ENCODE measurements at regions not wholly inside any gene's neighbourhood (a gene's known extent, or its start where the extent isn't known, plus 50 kb on each side); places are given as distances from the start of the nearest gene placed in this dataset.
"Not testable (repeated sequence)": the region's sequence is repeated elsewhere in the genome, so short reads cannot be mapped to it uniquely, and the experiment has no call there.

DNA sequence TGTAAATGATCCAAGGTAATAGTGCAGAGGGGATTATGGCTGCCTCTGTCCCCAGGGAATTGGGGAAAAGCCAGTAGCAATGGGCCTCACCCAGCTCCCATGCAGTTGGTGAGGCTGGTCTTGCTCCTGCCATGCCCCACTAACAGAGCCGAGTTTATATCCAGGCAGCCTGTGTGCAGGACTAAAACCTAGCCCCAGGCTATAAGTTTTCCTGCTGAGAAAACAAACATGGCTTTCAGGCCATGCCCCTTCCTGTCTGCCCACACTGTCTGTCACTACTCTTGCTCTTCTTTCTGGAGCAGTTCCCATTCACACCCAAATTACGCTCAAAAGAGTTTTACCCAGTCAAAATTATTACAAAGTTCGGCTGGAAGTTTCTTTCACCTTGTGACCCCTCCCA, 73.5 kb upstream of the SPATA16 start:
- no peak for DNase-seq

DNA sequence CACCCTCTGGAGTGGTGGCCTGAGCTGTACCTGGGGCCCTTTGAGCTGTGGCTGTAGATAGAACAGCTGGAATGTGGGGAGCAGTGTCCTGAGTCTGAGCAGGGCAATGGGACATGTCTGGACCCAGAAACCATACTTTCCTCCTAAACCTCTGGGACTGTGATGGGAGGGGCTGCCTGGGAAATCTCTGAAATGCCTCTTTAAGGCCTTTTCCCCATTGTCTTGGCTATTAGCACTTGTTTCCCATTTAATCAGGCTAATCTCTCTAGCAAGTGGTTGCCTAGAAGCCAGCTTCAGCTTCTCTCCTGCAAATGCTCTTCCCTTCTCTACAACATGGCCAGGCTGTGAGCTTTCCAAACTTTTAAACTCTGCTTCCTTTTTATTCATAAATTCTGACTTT, 58.5 kb upstream of the SPATA16 start:
- no peak for DNase-seq

DNA sequence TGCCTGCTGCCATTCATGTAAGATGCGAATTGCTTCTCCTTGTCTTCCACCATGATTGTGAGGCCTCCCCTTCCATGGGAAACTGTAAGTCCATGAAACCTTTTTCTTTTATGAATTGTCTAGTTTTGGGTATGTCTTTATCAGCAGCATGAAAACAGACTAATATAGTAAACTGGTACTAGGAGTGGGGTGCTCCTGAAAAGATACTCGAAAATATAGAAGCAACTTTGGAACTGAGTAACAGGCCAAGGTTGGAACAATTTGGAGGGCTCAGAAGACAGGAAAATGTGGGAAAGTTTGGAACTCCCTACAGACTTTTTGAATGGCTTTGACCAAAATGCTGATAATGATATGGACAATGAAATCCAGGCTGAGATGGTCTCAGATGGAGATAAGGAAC, 53.8 kb upstream of the SPATA16 start:
- DNase-seq: not testable (repeated sequence)

DNA sequence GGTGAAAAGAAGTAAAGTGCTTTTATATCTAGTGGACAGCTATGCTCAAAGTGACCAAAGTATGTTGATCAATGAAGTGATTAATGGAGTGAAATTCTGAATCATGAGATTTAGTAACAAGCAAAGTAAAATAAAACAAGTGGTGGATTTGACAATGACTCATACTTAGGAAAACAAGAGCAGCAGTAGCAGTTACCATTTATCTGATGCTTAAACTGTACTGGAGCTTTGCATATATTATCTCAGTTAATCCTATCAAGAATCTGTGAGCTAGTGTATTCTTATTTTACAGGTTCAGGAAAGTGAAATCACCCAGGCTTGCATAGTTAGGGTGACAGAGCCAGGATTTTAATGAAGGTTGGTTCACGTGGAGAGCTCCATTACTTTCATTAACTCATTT, 50.6 kb upstream of the SPATA16 start:
- DNase-seq: no peak

Measured in activated CD4-positive, alpha-beta T cell treated with anti-CD3 and anti-CD28 coated beads for 48 hours (primary cell).